22Rv1 (cell line): ENCODE measurements at regions not wholly inside any gene's neighbourhood (a gene's known extent, or its start where the extent isn't known, plus 50 kb on each side); places are given as distances from the start of the nearest gene placed in this dataset.

Source experiments
- CTCF ChIP-seq: fragments of 450-650 bp; IDR thresholded peaks from 2 replicates; pipeline ENCODE4 v1.5.1; 2017; ENCODE audit warnings: mild to moderate bottlenecking
- ZFX ChIP-seq: fragments of 450-650 bp; IDR thresholded peaks from 2 replicates; pipeline ENCODE4 v1.6.1; 2017; ENCODE audit warnings: antibody characterized with exemption, borderline replicate concordance

GRCh38 chr13:40102360-40102727, 446.9 kb downstream of the COG6 start:
- no peak for TF ChIP-seq CTCF
- TF ChIP-seq ZFX, result no peak
